ENCODE measurements at regions not wholly inside any gene's neighbourhood (a gene's known extent, or its start where the extent isn't known, plus 50 kb on each side); places are given as distances from the start of the nearest gene placed in this dataset.

GRCh38 chr9:111179577-111179976 lies 141.3 kb upstream of the LPAR1 start:
- no peaks in the 10 kb centered on the region for H3K36me3 Mint-ChIP-seq
- no peak for DNase-seq (ENCODE audit: low spot score)
- no peaks in the 10 kb centered on the region for H3K27me3 Mint-ChIP-seq (ENCODE audit: low read depth)
- CTCF ChIA-PET = no interaction called here
- peak; percentile 39; the same call in 1 of the 2 replicates for ATAC-seq
- H3K9me3 Mint-ChIP-seq = peaks cover 5% of the 10 kb centered on the region
- no peak overlapping the region for H3K27ac Mint-ChIP-seq
- H3K4me1 Mint-ChIP-seq = peaks cover 13% of the 10 kb centered on the region
- TF ChIP-seq ZNF671 (CRISPR knock-in tag; IDR thresholded peaks at IDR 0.05) (no peak), AFF4 (CRISPR knock-in tag; IDR thresholded peaks at IDR 0.05; ENCODE audit: borderline replicate concordance) (no peak), ZSCAN18 (CRISPR knock-in tag; IDR thresholded peaks at IDR 0.05) (no peak), PREB (CRISPR knock-in tag; IDR thresholded peaks at IDR 0.05; ENCODE audit: borderline replicate concordance) (no peak), OVOL2 (CRISPR knock-in tag; IDR thresholded peaks at IDR 0.05; ENCODE audit: borderline replicate concordance) (no peak), TCF7 (CRISPR knock-in tag; IDR thresholded peaks at IDR 0.05; ENCODE audit: low read depth) (no peak), MLX (CRISPR knock-in tag; IDR thresholded peaks at IDR 0.05) (no peak), ZNF121 (CRISPR knock-in tag; IDR thresholded peaks at IDR 0.05) (no peak), FOXP4 (CRISPR knock-in tag; IDR thresholded peaks at IDR 0.05) (no peak), NR1H2 (CRISPR knock-in tag; IDR thresholded peaks at IDR 0.05) (no peak), ATF3 (CRISPR knock-in tag; conservative IDR thresholded peaks at IDR 0.05) (no peak), JUN (CRISPR knock-in tag; IDR thresholded peaks at IDR 0.05) (no peak), ZMAT4 (CRISPR knock-in tag; IDR thresholded peaks at IDR 0.05) (no peak), FOXK1 (CRISPR knock-in tag; IDR thresholded peaks at IDR 0.05) (no peak)
- no peak overlapping the region for H3K4me3 Mint-ChIP-seq
- POLR2A ChIA-PET = no interaction called here

- CTCF ChIA-PET = no interaction called here
- Mint-ChIP-seq H3K27me3 (ENCODE audit: low read depth) (no peaks in the 10 kb centered on the region), H3K4me3 (no peak overlapping the region), H3K4me1 (peaks cover 13% of the 10 kb centered on the region), H3K27ac (no peak overlapping the region), H3K9me3 (no peaks in the 10 kb centered on the region), H3K36me3 (no peaks in the 10 kb centered on the region)
- POLR2A ChIA-PET = no interaction called here
- DNase-seq (ENCODE audit: low spot score) (no peak), ATAC-seq (no peak)
- TF ChIP-seq NFATC4 (CRISPR knock-in tag; IDR thresholded peaks at IDR 0.05) (no peak), ZNF219 (CRISPR knock-in tag; IDR thresholded peaks at IDR 0.05; ENCODE audit: borderline replicate concordance) (no peak), E2F1 (CRISPR knock-in tag; IDR thresholded peaks at IDR 0.05) (no peak), HMGA2 (CRISPR knock-in tag; IDR thresholded peaks at IDR 0.05) (no peak), OVOL2 (CRISPR knock-in tag; IDR thresholded peaks at IDR 0.05; ENCODE audit: borderline replicate concordance) (no peak), ATF1 (CRISPR knock-in tag; IDR thresholded peaks at IDR 0.05) (no peak), TEAD1 (CRISPR knock-in tag; IDR thresholded peaks at IDR 0.05) (no peak), NR2C2 (CRISPR knock-in tag; IDR thresholded peaks at IDR 0.05) (no peak), USF1 (CRISPR knock-in tag; IDR thresholded peaks at IDR 0.05) (no peak)
Measured at GRCh38 chr9:111178331-111179055, 140.2 kb upstream of the LPAR1 start.
